GM21723 (cell line): ENCODE measurements at regions not wholly inside any gene's neighbourhood (a gene's known extent, or its start where the extent isn't known, plus 50 kb on each side); places are given as distances from the start of the nearest gene placed in this dataset.
"Not testable (repeated sequence)": the region's sequence is repeated elsewhere in the genome, so short reads cannot be mapped to it uniquely, and the experiment has no call there.

Source experiments
- ATAC-seq: cut with Tn5 transposase; IDR thresholded peaks from one replicate; pipeline ENCODE4 v1.9.1; 2021; ENCODE audit warnings: mild to moderate bottlenecking, moderate library complexity; ENCODE audit not compliant: unreplicated experiment

- no peak for ATAC-seq
These were observed 316.0 kb upstream of the SEMA3C start for GRCh38 chr7:81234896-81235295.

GRCh38 chr7:81233208-81233940 lies 314.5 kb upstream of the SEMA3C start:
- ATAC-seq: no peak

GRCh38 chr7:81232084-81232799 lies 313.4 kb upstream of the SEMA3C start:
- ATAC-seq: no peak

- no peak for ATAC-seq
These were observed 312.5 kb upstream of the SEMA3C start for GRCh38 chr7:81231301-81231838.

GRCh38 chr7:81226234-81226633 lies 307.4 kb upstream of the SEMA3C start:
- no peak for ATAC-seq

- ATAC-seq: not testable (repeated sequence)
These were observed 303.8 kb upstream of the SEMA3C start for GRCh38 chr7:81222692-81223091.

GRCh38 chr7:81221527-81222217 lies 302.8 kb upstream of the SEMA3C start:
- no peak for ATAC-seq

- no peak for ATAC-seq
These were observed 299.7 kb upstream of the SEMA3C start for GRCh38 chr7:81218480-81219106.

- ATAC-seq: no peak
These were observed 294.5 kb upstream of the SEMA3C start for GRCh38 chr7:81213394-81213793.

GRCh38 chr7:81211934-81212320 lies 293.1 kb upstream of the SEMA3C start:
- ATAC-seq: no peak

GRCh38 chr7:81211204-81211933 lies 292.5 kb upstream of the SEMA3C start:
- ATAC-seq: no peak

GRCh38 chr7:81210137-81211064 lies 291.6 kb upstream of the SEMA3C start:
- no peak for ATAC-seq

GRCh38 chr7:81209059-81209458 lies 290.2 kb upstream of the SEMA3C start:
- ATAC-seq: no peak

- ATAC-seq: no peak
These were observed 288.9 kb upstream of the SEMA3C start for GRCh38 chr7:81207801-81208200.

GRCh38 chr7:81206667-81207360 lies 288.0 kb upstream of the SEMA3C start:
- ATAC-seq: no peak

GRCh38 chr7:81206217-81206616 lies 287.4 kb upstream of the SEMA3C start:
- no peak for ATAC-seq

- ATAC-seq: no peak
These were observed 282.3 kb upstream of the SEMA3C start for GRCh38 chr7:81201188-81201587.

- ATAC-seq: no peak
These were observed 279.9 kb upstream of the SEMA3C start for GRCh38 chr7:81198766-81199165.

- ATAC-seq: no peak
These were observed 278.4 kb upstream of the SEMA3C start for GRCh38 chr7:81197266-81197665.
